K562 (cell line): ENCODE measurements at regions not wholly inside any gene's neighbourhood (a gene's known extent, or its start where the extent isn't known, plus 50 kb on each side); places are given as distances from the start of the nearest gene placed in this dataset.

Experiments
- ATAC-seq: fragments of 200-7000 bp; cut with Tn5 transposase; 3 replicates; pipeline ENCODE4 v1.9.1; 2020; ENCODE audit warnings: moderate library complexity
- BruUV-seq: library from RNA; stranded (reverse); fragments of 400-500 nt; replicated peaks from 2 replicates; lab custom pipeline; 2021; lab: Mats Ljungman, UMichigan
- CTCF ChIA-PET: fragments of 300-600 bp; formaldehyde crosslinking; extraction: SDS; loops from one replicate; lab custom pipeline; 2021; ENCODE audit warnings: low intra/inter-chr PET ratio; lab: Yijun Ruan, JAX
- POLR2A ChIA-PET: fragments of 300-600, 350-650 bp; sonication (Branson Sonifier 250); formaldehyde crosslinking; extraction: SDS; loops from one replicate; lab custom pipeline; 2021; ENCODE audit warnings: antibody characterized with exemption, inconsistent platforms; lab: Yijun Ruan, JAX
- DNase-seq, 4 experiments: peaks; one replicate each; pipeline versions ENCODE4 v3.0.0 to v3.0.0-alpha.2; 2011 to 2018; ENCODE audit warnings: low spot score in 3 of 4, mixed read lengths in 3 of 4; ENCODE audit errors: extremely low read depth in 1 of 4
- FAIRE-seq: peaks from 2 replicates; lab custom pipeline; 2011; peaks lifted over from hg19 to GRCh38; lab: Jason Lieb, UNC
- H2AFZ ChIP-seq: 2 replicates; pipeline ENCODE4 v1.6.0; 2011; ENCODE audit warnings: low read depth, low read length, control low read depth, inconsistent platforms
- H3K27ac ChIP-seq: fragments of 200-600 bp; 3 replicates; pipeline ENCODE4 v1.8.0; 2011; ENCODE audit warnings: low read depth, mild to moderate bottlenecking, control low read depth, inconsistent platforms, low read length, moderate library complexity, mixed read lengths; ENCODE audit errors: extremely low read depth
- H3K27me3 ChIP-seq, 2 experiments: fragments of 300-600 bp in 1 of 2; 2 replicates in 1 of 2; 3 replicates in 1 of 2; pipeline versions ENCODE4 v1.6.0 to v1.8.0; 2011; ENCODE audit warnings: inconsistent platforms in 2 of 2, low read length in 2 of 2, mild to moderate bottlenecking in 1 of 2, mixed read lengths in 1 of 2, moderate library complexity in 1 of 2; ENCODE audit not compliant: control insufficient read depth in 2 of 2, insufficient read depth in 2 of 2
- H3K36me3 ChIP-seq: fragments of 300-600 bp; 3 replicates; pipeline ENCODE4 v1.8.0; 2011; ENCODE audit warnings: mild to moderate bottlenecking, low read length, inconsistent platforms; ENCODE audit not compliant: control insufficient read depth, insufficient read depth
- H3K4me1 ChIP-seq, 2 experiments: fragments of 200-600 bp in 1 of 2; replicated peaks in 1 of 2; 2 replicates in 1 of 2; 3 replicates in 1 of 2; pipeline versions ENCODE4 v1.5.1 to v1.8.0; 2011; ENCODE audit warnings: inconsistent platforms in 2 of 2, low read length in 2 of 2, mild to moderate bottlenecking in 1 of 2, mixed read lengths in 1 of 2, moderate library complexity in 1 of 2; ENCODE audit not compliant: control insufficient read depth in 2 of 2, insufficient read depth in 2 of 2
- H3K4me2 ChIP-seq: 2 replicates; pipeline ENCODE4 v1.6.1; 2011; ENCODE audit warnings: low read length, control low read depth, inconsistent platforms, mixed read lengths; ENCODE audit not compliant: insufficient read depth
- H3K4me3 ChIP-seq: fragments of 200-600 bp; sonication (generic), shearing (Covaris generic); 2 replicates; pipeline ENCODE4 v1.5.1; 2016; ENCODE audit warnings: control low read depth, inconsistent platforms
- H3K79me2 ChIP-seq: fragments of 200-600 bp; 3 replicates; pipeline ENCODE4 v1.8.0; 2011; ENCODE audit warnings: low read length, inconsistent platforms; ENCODE audit not compliant: control insufficient read depth, insufficient read depth
- H3K9ac ChIP-seq, 2 experiments: 2 replicates each; pipeline versions ENCODE4 v1.6.0 to v1.6.1; 2011; ENCODE audit warnings: low read depth in 2 of 2, low read length in 2 of 2, control low read depth in 1 of 2, inconsistent platforms in 1 of 2, mild to moderate bottlenecking in 1 of 2, mixed read lengths in 1 of 2; ENCODE audit not compliant: insufficient read depth in 1 of 2
- H3K9me1 ChIP-seq: one replicate; pipeline ENCODE4 v1.6.0; 2011; ENCODE audit warnings: inconsistent platforms, mild to moderate bottlenecking, low read length, moderate library complexity; ENCODE audit not compliant: control insufficient read depth, insufficient read depth
- H3K9me3 ChIP-seq: replicated peaks from 2 replicates; pipeline ENCODE4 v1.5.1; 2011; ENCODE audit warnings: low read depth, low read length, inconsistent platforms; ENCODE audit not compliant: control insufficient read depth, insufficient read depth
- H4K20me1 ChIP-seq: replicated peaks from 2 replicates; pipeline ENCODE4 v1.6.1; 2011; ENCODE audit warnings: low read length, inconsistent platforms, mixed read lengths; ENCODE audit not compliant: control insufficient read depth, insufficient read depth
- MNT ChIP-seq, 2 experiments: fragments of 450-650 bp; conservative IDR thresholded peaks; 2 replicates each; pipeline ENCODE4 v1.6.1; 2017; ENCODE audit warnings: mild to moderate bottlenecking in 2 of 2, moderate library complexity in 2 of 2
- PBX2 ChIP-seq, 2 experiments: IDR thresholded peaks in 1 of 2; conservative IDR thresholded peaks in 1 of 2; 2 replicates each; pipeline ENCODE4 v1.6.1; 2016; ENCODE audit warnings: low read depth in 2 of 2, mild to moderate bottlenecking in 1 of 2, missing compliant biosample characterization in 1 of 2, missing genetic modification characterization in 1 of 2, moderate library complexity in 1 of 2
- in situ Hi-C: fragments of 300-500 bp; cut with MboI; formaldehyde crosslinking; loops from 4 replicates; pipeline ENCODE4 v1.15.0; 2018; ENCODE audit warnings: inconsistent platforms, mixed read lengths
- intact Hi-C: fragments of 100-400 bp; cut with micrococcal nuclease; formaldehyde crosslinking; loops from 2 replicates; pipeline ENCODE4 v1.14.2; 2022

GRCh38 chr9:90539286-90539685, 103.3 kb downstream of the DIRAS2 start:
- CTCF ChIA-PET: no interaction called here
- intact Hi-C loops: no loop called here
- no TSS peak for BruUV-seq

More at GRCh38 chr9:90539286-90539685, 103.3 kb downstream of the DIRAS2 start:
- Histone ChIP-seq H3K27me3 (no peaks in the 10 kb centered on the region), H3K9me3 (no peaks in the 10 kb centered on the region), H3K4me2 (no peak overlapping the region), H3K9me1 (no peaks in the 10 kb centered on the region), H3K27ac (no peak overlapping the region), H2AFZ (no peak overlapping the region), H3K4me1 (no peaks in the 10 kb centered on the region), H3K4me3 (no peak overlapping the region), H3K79me2 (no peaks in the 10 kb centered on the region), H3K36me3 (no peaks in the 10 kb centered on the region), H3K9ac (no peak overlapping the region), H4K20me1 (no peaks in the 10 kb centered on the region)
- ATAC-seq (no peak), FAIRE-seq (no peak), DNase-seq (no peak)
- TF ChIP-seq MNT (conservative IDR thresholded peaks at IDR 0.05) (no peak), PBX2 (CRISPR knock-in tag; IDR thresholded peaks at IDR 0.05; ENCODE audit: low read depth) (no peak), PBX2 (tag; conservative IDR thresholded peaks at IDR 0.05; ENCODE audit: low read depth) (no peak)
- POLR2A ChIA-PET: no interaction called here
- in situ Hi-C loops: no loop called here
